KOPT-K1 (cell line): ENCODE measurements at regions not wholly inside any gene's neighbourhood (a gene's known extent, or its start where the extent isn't known, plus 50 kb on each side); places are given as distances from the start of the nearest gene placed in this dataset.
"Not testable (repeated sequence)": the region's sequence is repeated elsewhere in the genome, so short reads cannot be mapped to it uniquely, and the experiment has no call there.

Experiments
- H3K27ac ChIP-seq: fragments of 200-600 bp; sonication (generic); 2 replicates; pipeline ENCODE4 v1.5.1; 2016; ENCODE audit warnings: antibody characterized with exemption, mild to moderate bottlenecking, low read depth, low read length; ENCODE audit not compliant: poor library complexity, severe bottlenecking
- H3K36me3 ChIP-seq: fragments of 200-600 bp; sonication (generic); 2 replicates; pipeline ENCODE4 v1.5.1; 2017; ENCODE audit warnings: antibody characterized with exemption, mild to moderate bottlenecking, low read length, moderate library complexity; ENCODE audit not compliant: insufficient read depth
- H3K9me3 ChIP-seq: fragments of 200-600 bp; sonication (generic); 2 replicates; pipeline ENCODE4 v1.5.1; 2017; ENCODE audit warnings: antibody characterized with exemption, low read length, mild to moderate bottlenecking; ENCODE audit not compliant: insufficient read depth, poor library complexity, severe bottlenecking

- no peaks in the 10 kb centered on the region for H3K9me3 ChIP-seq
- no peaks in the 10 kb centered on the region for H3K36me3 ChIP-seq
- H3K27ac ChIP-seq: no peak overlapping the region
These were observed 1112.6 kb downstream of the PCDH9 start for GRCh38 chr13:66117563-66117962.

GRCh38 chr13:66113882-66114526 lies 1116.1 kb downstream of the PCDH9 start:
- Histone ChIP-seq H3K9me3 (no peaks in the 10 kb centered on the region), H3K27ac (no peak overlapping the region), H3K36me3 (no peaks in the 10 kb centered on the region)

DNA sequence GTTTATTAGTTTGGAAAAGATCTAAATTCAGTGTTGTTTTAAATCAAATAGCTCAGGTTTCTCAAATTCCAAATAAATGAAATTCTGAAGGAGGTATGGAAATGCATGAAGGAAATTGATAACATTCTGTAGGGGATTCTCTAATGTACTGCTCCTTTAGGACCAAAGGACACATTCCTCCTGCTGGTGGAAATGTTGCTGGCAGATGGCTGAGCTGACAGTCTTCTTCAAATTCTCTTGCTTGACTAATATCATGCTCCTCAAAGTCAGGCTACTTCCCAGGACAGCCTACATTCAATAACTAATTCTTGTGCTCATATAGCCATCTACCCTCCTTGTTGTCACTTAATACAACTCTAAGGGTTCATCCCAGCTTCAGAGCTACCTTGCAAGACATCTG lies 1118.5 kb downstream of the PCDH9 start:
- no peaks in the 10 kb centered on the region for H3K36me3 ChIP-seq
- H3K9me3 ChIP-seq: no peaks in the 10 kb centered on the region
- no peak overlapping the region for H3K27ac ChIP-seq

DNA sequence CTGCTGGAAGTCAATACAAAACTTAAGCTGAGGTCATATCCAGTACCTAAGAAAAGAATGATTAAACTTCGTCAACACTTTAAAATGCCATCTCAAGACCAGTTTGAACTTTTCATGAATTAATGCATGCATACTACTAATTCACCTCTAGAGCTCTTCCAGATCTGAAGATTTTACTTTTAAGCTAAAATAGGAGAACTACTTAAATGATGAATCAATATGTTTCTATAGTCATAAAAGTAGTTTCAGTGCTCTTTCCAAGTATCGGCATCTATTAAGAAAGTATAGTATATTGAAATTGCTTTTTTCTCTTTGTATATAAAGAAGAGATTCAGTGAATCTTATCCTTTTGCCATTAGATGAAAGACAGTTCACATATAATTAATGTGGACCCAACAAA lies 1123.9 kb downstream of the PCDH9 start:
- H3K9me3 ChIP-seq: no peaks in the 10 kb centered on the region
- no peak overlapping the region for H3K27ac ChIP-seq
- no peaks in the 10 kb centered on the region for H3K36me3 ChIP-seq

GRCh38 chr13:66102864-66103263 lies 1127.3 kb downstream of the PCDH9 start:
- H3K36me3 ChIP-seq: no peaks in the 10 kb centered on the region
- no peak overlapping the region for H3K27ac ChIP-seq
- no peaks in the 10 kb centered on the region for H3K9me3 ChIP-seq

DNA sequence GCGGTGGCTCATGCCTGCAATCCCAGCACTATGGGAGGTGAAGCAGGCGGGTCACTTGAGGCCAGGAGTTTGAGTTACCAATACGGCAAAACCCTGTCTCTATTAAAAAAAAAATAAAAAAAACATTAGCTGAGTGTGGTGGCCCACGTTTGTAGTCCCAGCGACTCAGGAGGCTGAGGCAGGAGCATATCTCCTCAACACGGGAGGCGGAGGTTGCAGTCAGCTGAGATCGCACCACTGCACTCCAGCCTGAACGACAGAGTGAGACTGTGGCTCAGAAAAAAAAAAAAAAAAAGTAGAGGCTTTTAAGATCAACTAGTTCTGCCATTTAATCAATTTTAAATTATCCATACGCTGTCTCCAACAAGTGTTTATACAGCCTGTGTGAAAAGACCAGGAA lies 1130.3 kb downstream of the PCDH9 start:
- H3K9me3 ChIP-seq: no peaks in the 10 kb centered on the region
- H3K27ac ChIP-seq: no peak overlapping the region
- no peaks in the 10 kb centered on the region for H3K36me3 ChIP-seq

GRCh38 chr13:66098931-66099628 lies 1131.1 kb downstream of the PCDH9 start:
- H3K36me3 ChIP-seq: no peaks in the 10 kb centered on the region
- no peaks in the 10 kb centered on the region for H3K9me3 ChIP-seq
- H3K27ac ChIP-seq: no peak overlapping the region

GRCh38 chr13:66089711-66090110 lies 1140.4 kb downstream of the PCDH9 start:
- no peak overlapping the region for H3K27ac ChIP-seq
- no peaks in the 10 kb centered on the region for H3K36me3 ChIP-seq
- H3K9me3 ChIP-seq: no peaks in the 10 kb centered on the region

DNA sequence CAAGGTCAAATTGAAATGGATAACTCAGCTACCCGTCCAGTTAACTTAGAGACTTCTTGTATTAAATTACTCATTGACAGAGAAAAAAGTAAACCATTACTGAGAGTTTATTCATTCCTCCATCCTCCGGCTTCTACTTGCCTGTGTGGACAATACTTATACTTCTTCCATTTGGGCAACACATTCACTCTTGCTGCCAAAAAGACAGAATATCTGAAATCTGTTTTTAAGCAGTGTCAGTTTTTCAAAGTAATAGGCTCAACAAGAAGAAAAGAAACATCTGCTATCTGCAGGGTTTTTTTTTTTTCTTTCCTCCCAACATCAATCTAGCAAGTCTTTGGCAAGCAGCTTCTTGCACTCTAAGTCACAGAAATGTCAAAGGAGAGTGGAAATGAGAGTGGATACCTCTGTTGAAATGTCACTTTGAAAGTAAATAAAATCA lies 1142.8 kb downstream of the PCDH9 start:
- no peak overlapping the region for H3K27ac ChIP-seq
- H3K9me3 ChIP-seq: no peaks in the 10 kb centered on the region

DNA sequence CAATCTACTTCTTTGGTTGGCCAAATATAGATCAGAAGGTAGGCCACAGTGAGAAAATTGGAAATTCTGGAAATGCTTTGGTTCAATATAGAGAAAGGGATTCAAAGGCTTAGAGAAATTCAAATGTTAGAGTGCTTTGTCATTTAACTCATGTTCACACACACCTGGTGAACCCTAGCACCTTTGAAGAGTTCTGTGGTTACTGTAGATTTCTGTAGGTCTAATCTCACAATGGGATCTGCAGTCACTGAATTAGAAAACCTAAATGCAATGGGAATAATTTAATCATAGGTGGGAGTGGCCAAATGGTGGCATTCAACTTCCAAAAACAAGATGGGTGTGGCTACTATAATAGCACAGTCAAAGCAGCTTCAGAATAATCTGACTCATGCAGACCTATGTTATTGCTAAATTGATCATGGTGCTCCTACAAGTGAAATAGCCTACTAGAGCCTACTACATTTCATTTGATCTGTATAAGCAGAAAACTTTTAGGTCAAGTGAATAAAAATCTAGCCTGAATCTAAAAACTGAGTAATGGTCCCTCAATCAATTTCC lies 1152.9 kb downstream of the PCDH9 start:
- H3K36me3 ChIP-seq: no peaks in the 10 kb centered on the region
- H3K9me3 ChIP-seq: no peaks in the 10 kb centered on the region
- no peak overlapping the region for H3K27ac ChIP-seq

More for the DNA sequence above, 1142.8 kb downstream of the PCDH9 start:
- no peaks in the 10 kb centered on the region for H3K36me3 ChIP-seq

DNA sequence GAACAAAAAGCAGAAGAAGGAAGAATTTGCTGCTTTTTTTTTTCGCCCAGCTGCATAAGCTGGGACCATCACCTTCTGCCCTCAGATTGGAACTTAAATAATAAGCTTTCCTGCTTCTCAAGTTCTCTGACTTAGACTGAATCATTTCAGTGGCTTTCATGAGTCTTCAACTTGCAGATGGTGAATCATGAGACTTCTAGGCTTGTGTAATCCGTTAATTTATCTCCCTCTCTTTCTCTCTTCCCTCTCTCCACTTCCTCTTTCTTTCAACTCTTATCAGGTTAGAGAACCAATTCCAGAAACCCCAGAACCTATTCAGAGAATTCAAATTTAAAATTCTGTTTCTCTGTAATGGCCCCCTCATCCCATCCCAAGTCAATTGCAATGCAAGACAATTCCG lies 1153.7 kb downstream of the PCDH9 start:
- no peak overlapping the region for H3K27ac ChIP-seq
- H3K36me3 ChIP-seq: no peaks in the 10 kb centered on the region
- no peaks in the 10 kb centered on the region for H3K9me3 ChIP-seq

DNA sequence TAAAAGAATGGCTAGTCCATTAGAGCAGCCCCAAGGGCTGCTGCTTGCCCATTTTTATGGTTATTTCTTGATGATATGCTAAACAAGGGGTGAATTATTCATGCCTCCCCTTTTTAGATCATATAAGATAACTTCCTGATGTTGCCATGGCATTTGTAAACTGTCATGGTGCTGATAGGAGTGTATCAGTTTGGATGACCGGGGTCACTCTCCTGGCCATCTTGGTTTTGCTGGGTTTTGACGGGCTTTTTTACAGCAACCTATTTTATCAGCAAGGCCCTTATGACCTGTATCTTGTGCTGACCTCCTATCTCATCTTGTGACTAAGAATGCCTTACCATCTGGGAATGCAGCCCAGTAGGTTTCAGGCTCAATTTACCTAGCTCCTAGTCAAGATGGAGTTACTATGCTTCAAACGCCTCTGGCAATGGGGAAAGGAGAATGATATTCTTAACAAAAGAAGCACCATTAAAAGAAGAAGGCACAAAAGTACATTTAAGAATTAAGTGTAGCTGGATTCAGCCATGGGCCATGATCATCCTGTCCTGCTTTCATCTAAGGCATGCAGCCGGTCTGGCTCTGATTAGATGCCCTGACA lies 1156.0 kb downstream of the PCDH9 start:
- H3K27ac ChIP-seq: no peak overlapping the region
- H3K9me3 ChIP-seq: no peaks in the 10 kb centered on the region
- H3K36me3 ChIP-seq: no peaks in the 10 kb centered on the region

- not testable (repeated sequence) for H3K36me3 ChIP-seq, H3K27ac ChIP-seq, H3K9me3 ChIP-seq
These were observed 1158.0 kb downstream of the PCDH9 start for GRCh38 chr13:66072097-66072496.

GRCh38 chr13:66071608-66072007 lies 1158.5 kb downstream of the PCDH9 start:
- Histone ChIP-seq H3K36me3 (no peaks in the 10 kb centered on the region), H3K27ac (no peak overlapping the region), H3K9me3 (no peaks in the 10 kb centered on the region)

- no peak overlapping the region for H3K27ac ChIP-seq
- H3K36me3 ChIP-seq: no peaks in the 10 kb centered on the region
These were observed 1159.1 kb downstream of the PCDH9 start for GRCh38 chr13:66071029-66071428.

More at GRCh38 chr13:66071029-66071428, 1159.1 kb downstream of the PCDH9 start:
- H3K9me3 ChIP-seq: no peaks in the 10 kb centered on the region
